HG03521 (cell line): ENCODE measurements at regions not wholly inside any gene's neighbourhood (a gene's known extent, or its start where the extent isn't known, plus 50 kb on each side); places are given as distances from the start of the nearest gene placed in this dataset.

Experiments
- ATAC-seq: cut with Tn5 transposase; IDR thresholded peaks from one replicate; pipeline ENCODE4 v1.9.1; 2021; ENCODE audit warnings: mild to moderate bottlenecking, moderate library complexity; ENCODE audit not compliant: unreplicated experiment

- no peak for ATAC-seq
Observed at GRCh38 chr2:22494156-22494555, 890.8 kb upstream of the KLHL29 start.

GRCh38 chr2:22497064-22497463, 887.9 kb upstream of the KLHL29 start:
- ATAC-seq, result no peak

GRCh38 chr2:22497789-22498188, 887.2 kb upstream of the KLHL29 start:
- no peak for ATAC-seq

GRCh38 chr2:22499082-22499839, 885.7 kb upstream of the KLHL29 start:
- ATAC-seq, result no peak

GRCh38 chr2:22500555-22500935, 884.4 kb upstream of the KLHL29 start:
- no peak for ATAC-seq

GRCh38 chr2:22501851-22502250, 883.1 kb upstream of the KLHL29 start:
- ATAC-seq, result no peak

GRCh38 chr2:22513563-22513962, 871.4 kb upstream of the KLHL29 start:
- ATAC-seq, result no peak

- no peak for ATAC-seq
Observed at GRCh38 chr2:22517141-22517540, 867.8 kb upstream of the KLHL29 start.

GRCh38 chr2:22518641-22519040, 866.3 kb upstream of the KLHL29 start:
- no peak for ATAC-seq

GRCh38 chr2:22520369-22521288, 864.4 kb upstream of the KLHL29 start:
- ATAC-seq, result no peak

- no peak for ATAC-seq
Observed at GRCh38 chr2:22521620-22522019, 863.4 kb upstream of the KLHL29 start.

GRCh38 chr2:22525681-22526080, 859.3 kb upstream of the KLHL29 start:
- ATAC-seq, result no peak

GRCh38 chr2:22530131-22530530, 854.8 kb upstream of the KLHL29 start:
- ATAC-seq, result no peak

- ATAC-seq, result no peak
Observed at GRCh38 chr2:22536133-22536532, 848.8 kb upstream of the KLHL29 start.

- ATAC-seq, result no peak
Observed at GRCh38 chr2:22554453-22554852, 830.5 kb upstream of the KLHL29 start.

- no peak for ATAC-seq
Observed at GRCh38 chr2:22557406-22557805, 827.6 kb upstream of the KLHL29 start.

GRCh38 chr2:22560021-22560420, 825.0 kb upstream of the KLHL29 start:
- no peak for ATAC-seq

- ATAC-seq, result no peak
Observed at GRCh38 chr2:22579341-22579740, 805.6 kb upstream of the KLHL29 start.

- ATAC-seq, result no peak
Observed at GRCh38 chr2:22582107-22582506, 802.9 kb upstream of the KLHL29 start.

- no peak for ATAC-seq
Observed at GRCh38 chr2:22596306-22596705, 788.7 kb upstream of the KLHL29 start.

GRCh38 chr2:22600156-22600555, 784.8 kb upstream of the KLHL29 start:
- no peak for ATAC-seq

- no peak for ATAC-seq
Observed at GRCh38 chr2:22600999-22601398, 784.0 kb upstream of the KLHL29 start.
